SK-N-SH treated with all-trans-retinoic acid at 6 μM for 48 hours (cell line): ENCODE measurements at regions not wholly inside any gene's neighbourhood (a gene's known extent, or its start where the extent isn't known, plus 50 kb on each side); places are given as distances from the start of the nearest gene placed in this dataset.

Source experiments
- ATAC-seq: fragments of 200-7000 bp; cut with Tn5 transposase; 3 replicates; pipeline ENCODE4 v1.9.1; 2020; ENCODE audit warnings: mild to moderate bottlenecking, moderate library complexity
- ARNTL ChIP-seq: fragments of 450-650 bp; formaldehyde crosslinking; IDR thresholded peaks from 2 replicates; pipeline ENCODE4 v1.5.0; 2020; ENCODE audit warnings: low read depth, mild to moderate bottlenecking, moderate library complexity, borderline replicate concordance
- BACH2 ChIP-seq: fragments of 250-450 bp; sonication (Bioruptor Pico); IDR thresholded peaks from 2 replicates; pipeline ENCODE4 v1.9.0; 2021; ENCODE audit warnings: mild to moderate bottlenecking, borderline replicate concordance
- CREB5 ChIP-seq: fragments of 250-450 bp; sonication (Bioruptor Pico); IDR thresholded peaks from 2 replicates; pipeline ENCODE4 v1.5.1; 2020; ENCODE audit warnings: low read depth, mild to moderate bottlenecking, moderate library complexity
- CSDC2 ChIP-seq: fragments of 250-450 bp; sonication (Bioruptor Pico); IDR thresholded peaks from 2 replicates; pipeline ENCODE4 v1.5.0; 2020; ENCODE audit warnings: mild to moderate bottlenecking, moderate library complexity
- CSRNP3 ChIP-seq: fragments of 250-450 bp; sonication (Bioruptor Pico); IDR thresholded peaks from 2 replicates; pipeline ENCODE4 v1.5.1; 2021; ENCODE audit warnings: mild to moderate bottlenecking, moderate library complexity
- ESRRG ChIP-seq: fragments of 250-450 bp; sonication (Bioruptor Pico); IDR thresholded peaks from 2 replicates; pipeline ENCODE4 v1.6.1; 2021; ENCODE audit warnings: mild to moderate bottlenecking
- GLIS3 ChIP-seq: fragments of 250-450 bp; sonication (Bioruptor Pico); IDR thresholded peaks from 2 replicates; pipeline ENCODE4 v1.5.0; 2020; ENCODE audit warnings: mild to moderate bottlenecking, moderate library complexity
- ISL1 ChIP-seq: fragments of 250-450 bp; sonication (Bioruptor Pico); IDR thresholded peaks from 2 replicates; pipeline ENCODE4 v2.1.2; 2022; ENCODE audit warnings: mild to moderate bottlenecking, moderate library complexity
- OSR1 ChIP-seq: fragments of 250-450 bp; sonication (Bioruptor Pico); IDR thresholded peaks from 2 replicates; pipeline ENCODE4 v1.8.0; 2022; ENCODE audit warnings: moderate library complexity, mild to moderate bottlenecking, inconsistent platforms
- PPARA ChIP-seq: fragments of 250-450 bp; sonication (Bioruptor Pico); IDR thresholded peaks from 2 replicates; pipeline ENCODE4 v1.5.0; 2020; ENCODE audit warnings: mild to moderate bottlenecking, borderline replicate concordance
- RARB ChIP-seq: fragments of 250-450 bp; sonication (Bioruptor Pico); IDR thresholded peaks from 2 replicates; pipeline ENCODE4 v1.8.0; 2021; ENCODE audit warnings: mild to moderate bottlenecking, moderate library complexity
- SNAI2 ChIP-seq: fragments of 250-450 bp; sonication (Bioruptor Pico); IDR thresholded peaks from 2 replicates; pipeline ENCODE4 v1.5.0; 2020; ENCODE audit warnings: mild to moderate bottlenecking, moderate library complexity
- TCF4 ChIP-seq: fragments of 250-450 bp; sonication (Bioruptor Pico); IDR thresholded peaks from 2 replicates; pipeline ENCODE4 v1.8.0; 2021; ENCODE audit warnings: mild to moderate bottlenecking, moderate library complexity, borderline replicate concordance
- TOX ChIP-seq: fragments of 250-450 bp; sonication (Bioruptor Pico); IDR thresholded peaks from 2 replicates; pipeline ENCODE4 v1.8.0; 2021; ENCODE audit warnings: mild to moderate bottlenecking, moderate library complexity, borderline replicate concordance
- ZFP3 ChIP-seq: fragments of 250-450 bp; sonication (Bioruptor Pico); IDR thresholded peaks from 2 replicates; pipeline ENCODE4 v1.5.0; 2020; ENCODE audit warnings: mild to moderate bottlenecking, moderate library complexity
- ZFP30 ChIP-seq: fragments of 450-650 bp; formaldehyde crosslinking; IDR thresholded peaks from 2 replicates; pipeline ENCODE4 v1.5.0; 2022; ENCODE audit warnings: mild to moderate bottlenecking, moderate library complexity
- ZNF70 ChIP-seq: fragments of 450-650 bp; formaldehyde crosslinking; IDR thresholded peaks from 2 replicates; pipeline ENCODE4 v1.5.0; 2020; ENCODE audit warnings: mild to moderate bottlenecking, moderate library complexity
- ZNF8 ChIP-seq: fragments of 450-650 bp; formaldehyde crosslinking; IDR thresholded peaks from 2 replicates; pipeline ENCODE4 v1.5.0; 2020; ENCODE audit warnings: mild to moderate bottlenecking, moderate library complexity
- TF ChIP-seq, protein P1 (sequence below): fragments of 250-450 bp; sonication (Bioruptor Pico); IDR thresholded peaks from 2 replicates; pipeline ENCODE4 v1.8.0; 2020; ENCODE audit warnings: mild to moderate bottlenecking, moderate library complexity, borderline replicate concordance

DNA sequence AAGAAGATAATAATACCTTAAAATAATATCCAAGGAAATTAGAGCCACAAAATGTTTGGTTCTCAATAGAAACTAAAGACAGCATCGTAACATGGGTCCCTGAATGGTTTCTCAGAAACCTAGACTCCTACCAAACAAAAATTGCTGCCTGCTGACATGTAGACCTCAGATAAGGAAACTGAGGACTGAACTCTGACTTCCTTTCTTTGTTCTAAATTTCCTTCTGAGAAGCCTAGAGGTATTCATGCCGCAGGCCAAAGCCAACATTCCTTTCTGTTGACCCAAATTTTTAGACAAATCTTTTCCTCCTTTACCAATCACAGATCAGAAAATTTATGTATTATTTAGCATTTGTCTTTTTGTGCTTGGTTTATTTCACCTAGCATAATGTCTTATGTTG is 816.7 kb upstream of the PHF14 start:
- TF ChIP-seq ZNF8 (CRISPR knock-in tag) (no peak), PPARA (CRISPR knock-in tag) (no peak), CSDC2 (no peak), ISL1 (no peak), GLIS3 (CRISPR knock-in tag) (no peak), ZFP3 (CRISPR knock-in tag) (no peak), ESRRG (CRISPR knock-in tag) (no peak), SNAI2 (CRISPR knock-in tag) (no peak), OSR1 (CRISPR knock-in tag) (no peak), ZFP30 (CRISPR knock-in tag) (no peak)
- TF ChIP-seq, protein P1, sequence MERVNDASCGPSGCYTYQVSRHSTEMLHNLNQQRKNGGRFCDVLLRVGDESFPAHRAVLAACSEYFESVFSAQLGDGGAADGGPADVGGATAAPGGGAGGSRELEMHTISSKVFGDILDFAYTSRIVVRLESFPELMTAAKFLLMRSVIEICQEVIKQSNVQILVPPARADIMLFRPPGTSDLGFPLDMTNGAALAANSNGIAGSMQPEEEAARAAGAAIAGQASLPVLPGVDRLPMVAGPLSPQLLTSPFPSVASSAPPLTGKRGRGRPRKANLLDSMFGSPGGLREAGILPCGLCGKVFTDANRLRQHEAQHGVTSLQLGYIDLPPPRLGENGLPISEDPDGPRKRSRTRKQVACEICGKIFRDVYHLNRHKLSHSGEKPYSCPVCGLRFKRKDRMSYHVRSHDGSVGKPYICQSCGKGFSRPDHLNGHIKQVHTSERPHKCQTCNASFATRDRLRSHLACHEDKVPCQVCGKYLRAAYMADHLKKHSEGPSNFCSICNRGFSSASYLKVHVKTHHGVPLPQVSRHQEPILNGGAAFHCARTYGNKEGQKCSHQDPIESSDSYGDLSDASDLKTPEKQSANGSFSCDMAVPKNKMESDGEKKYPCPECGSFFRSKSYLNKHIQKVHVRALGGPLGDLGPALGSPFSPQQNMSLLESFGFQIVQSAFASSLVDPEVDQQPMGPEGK (CRISPR knock-in tag): no peak
- TF ChIP-seq, all 23 proteins: peak for 0
- no peak for ATAC-seq

DNA sequence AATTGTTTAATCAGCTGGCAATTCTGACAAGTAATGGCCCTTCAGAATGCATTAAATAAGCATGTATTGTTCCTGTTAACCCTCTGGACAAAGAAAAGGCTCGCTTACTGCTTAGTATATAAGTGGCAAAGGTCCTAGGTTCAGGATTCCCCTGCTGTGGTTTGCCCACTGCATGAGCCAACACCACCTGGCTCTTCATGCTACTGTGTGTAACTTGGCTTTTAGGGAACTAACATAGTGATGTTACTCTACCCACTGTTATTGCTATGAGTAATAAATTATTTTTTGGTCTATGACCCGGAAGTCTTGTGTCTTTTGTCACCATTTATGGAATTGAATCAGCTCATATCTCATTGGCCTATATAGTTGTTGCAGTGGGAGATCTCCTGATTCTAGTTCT is 791.7 kb upstream of the PHF14 start:
- ATAC-seq: no peak

DNA sequence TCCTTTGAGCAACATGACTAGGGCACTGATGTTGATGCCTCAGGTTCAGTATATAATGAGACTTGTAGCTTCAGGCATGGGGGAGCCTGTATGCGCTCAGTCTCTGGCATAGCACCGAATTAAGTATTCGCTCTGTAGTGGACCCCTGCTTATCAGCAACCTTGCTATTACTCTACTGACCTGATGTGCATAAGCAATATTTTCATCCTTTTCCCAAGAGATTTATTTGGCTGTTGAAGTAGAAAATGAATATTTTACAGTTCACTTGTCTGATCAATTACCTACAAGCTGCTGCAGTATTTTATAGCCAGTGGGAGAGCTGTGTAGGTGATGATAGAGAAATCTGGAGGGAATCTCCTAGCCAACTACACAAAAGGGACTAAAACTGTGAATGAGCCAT is 781.6 kb upstream of the PHF14 start:
- ATAC-seq: no peak

More for the DNA sequence above, 791.7 kb upstream of the PHF14 start:
- no peak for TF ChIP-seq ZNF8 (CRISPR knock-in tag)

GRCh38 chr7:10205696-10206095 is 768.0 kb upstream of the PHF14 start:
- TF ChIP-seq ZFP30 (CRISPR knock-in tag) (no peak), ARNTL (CRISPR knock-in tag) (no peak)
- no peak for ATAC-seq

More for the DNA sequence above, 781.6 kb upstream of the PHF14 start:
- TF ChIP-seq SNAI2 (CRISPR knock-in tag): no peak
- no peak for TF ChIP-seq CSRNP3 (CRISPR knock-in tag)
- no peak for TF ChIP-seq RARB (CRISPR knock-in tag)
- TF ChIP-seq, protein P1 (CRISPR knock-in tag): no peak
- TF ChIP-seq ZNF70: no peak
- no peak for TF ChIP-seq TCF4
- no peak for TF ChIP-seq OSR1 (CRISPR knock-in tag)
- no peak for TF ChIP-seq BACH2 (CRISPR knock-in tag)
- no peak for TF ChIP-seq PPARA (CRISPR knock-in tag)
- no peak for TF ChIP-seq CSDC2

- no peak for ATAC-seq
- TF ChIP-seq TOX (CRISPR knock-in tag) (no peak), ARNTL (CRISPR knock-in tag) (no peak), CSRNP3 (CRISPR knock-in tag) (no peak), BACH2 (CRISPR knock-in tag) (no peak), ZNF8 (CRISPR knock-in tag) (no peak)
These were observed 763.7 kb upstream of the PHF14 start for GRCh38 chr7:10210000-10210399.

GRCh38 chr7:10211016-10211415 is 762.7 kb upstream of the PHF14 start:
- no peak for ATAC-seq
- TF ChIP-seq ESRRG (CRISPR knock-in tag) (no peak), ZFP3 (CRISPR knock-in tag) (no peak), ZNF8 (CRISPR knock-in tag) (no peak), CSDC2 (no peak), BACH2 (CRISPR knock-in tag) (no peak), CSRNP3 (CRISPR knock-in tag) (no peak), ISL1 (no peak), CREB5 (CRISPR knock-in tag) (no peak), TOX (CRISPR knock-in tag) (no peak), ARNTL (CRISPR knock-in tag) (no peak), SNAI2 (CRISPR knock-in tag) (no peak), OSR1 (CRISPR knock-in tag) (no peak)
